ENCODE measurements at regions not wholly inside any gene's neighbourhood (a gene's known extent, or its start where the extent isn't known, plus 50 kb on each side); places are given as distances from the start of the nearest gene placed in this dataset.

GRCh38 chr1:99595041-99595440 lies 50.9 kb upstream of the PALMD start:
- intact Hi-C loops (cut with DNase I), result no loop called here

GRCh38 chr1:99595441-99595840 lies 50.5 kb upstream of the PALMD start:
- DNase-seq (ENCODE audit: low spot score), result no peak
- intact Hi-C loops (cut with DNase I), result no loop called here
- ATAC-seq, result no peak

More at GRCh38 chr1:99595041-99595440, 50.9 kb upstream of the PALMD start:
- ATAC-seq (no peak), DNase-seq (ENCODE audit: low spot score) (no peak)
